GM21723 (cell line): ENCODE measurements at regions not wholly inside any gene's neighbourhood (a gene's known extent, or its start where the extent isn't known, plus 50 kb on each side); places are given as distances from the start of the nearest gene placed in this dataset.
A peak's percentile ranks its signal among the peaks of the same experiment; 100 is the strongest.
"Not testable (repeated sequence)": the region's sequence is repeated elsewhere in the genome, so short reads cannot be mapped to it uniquely, and the experiment has no call there.

ENCODE experiments used
- ATAC-seq: cut with Tn5 transposase; IDR thresholded peaks from one replicate; pipeline ENCODE4 v1.9.1; 2021; ENCODE audit warnings: mild to moderate bottlenecking, moderate library complexity; ENCODE audit not compliant: unreplicated experiment

- ATAC-seq, result no peak
Observed at GRCh38 chr2:104975851-104976250, 62.0 kb upstream of the MRPS9 start.

GRCh38 chr2:104976603-104977120 is 61.2 kb upstream of the MRPS9 start:
- peak; percentile 98 for ATAC-seq

GRCh38 chr2:104977958-104978357 is 59.9 kb upstream of the MRPS9 start:
- no peak for ATAC-seq

- ATAC-seq, result not testable (repeated sequence)
Observed at GRCh38 chr2:104979786-104980185, 58.1 kb upstream of the MRPS9 start.

- no peak for ATAC-seq
Observed at GRCh38 chr2:104982111-104982510, 55.8 kb upstream of the MRPS9 start.
